Fibroblast of lung (primary cell): ENCODE measurements at regions not wholly inside any gene's neighbourhood (a gene's known extent, or its start where the extent isn't known, plus 50 kb on each side); places are given as distances from the start of the nearest gene placed in this dataset.

ENCODE experiments used
- CTCF ChIP-seq, 2 donors: IDR thresholded peaks in 1 of 2; conservative IDR thresholded peaks in 1 of 2; 1 replicate in 1 of 2; 2 replicates in 1 of 2; pipeline ENCODE4 v1.5.1; 2011 to 2012; ENCODE audit warnings: low read length in 2 of 2, control low read depth in 1 of 2, inconsistent platforms in 1 of 2, low read depth in 1 of 2, mild to moderate bottlenecking in 1 of 2
- EZH2 ChIP-seq: IDR thresholded peaks from 2 replicates; pipeline ENCODE4 v1.5.1; 2012; ENCODE audit warnings: low read length, control low read depth, mild to moderate bottlenecking; ENCODE audit errors: missing control alignments

GRCh38 chr4:174111422-174111821 is 172.0 kb downstream of the FBXO8 start:
- no peak for TF ChIP-seq CTCF (conservative IDR thresholded peaks at IDR 0.05 in 1 of 2, IDR thresholded peaks at IDR 0.05 in 1 of 2; ENCODE audit: low read depth in 1 of 2, low read length in 2 of 2)
- TF ChIP-seq EZH2: no peak
